ENCODE measurements at regions not wholly inside any gene's neighbourhood (a gene's known extent, or its start where the extent isn't known, plus 50 kb on each side); places are given as distances from the start of the nearest gene placed in this dataset.

- TF ChIP-seq ZBTB37 (CRISPR knock-in tag; IDR thresholded peaks at IDR 0.05): no peak
- TF ChIP-seq U2AF2 (IDR thresholded peaks at IDR 0.05; ENCODE audit: low read depth, low read length): no peak
- TF ChIP-seq MXI1 (IDR thresholded peaks at IDR 0.05; ENCODE audit: borderline replicate concordance, low read depth, low read length): peak; percentile 21; the same call in 1 of the 3 replicates
- no peak for TF ChIP-seq SNAI1 (CRISPR knock-in tag; IDR thresholded peaks at IDR 0.05; ENCODE audit: borderline replicate concordance)
- TF ChIP-seq ZNF646 (CRISPR knock-in tag; IDR thresholded peaks at IDR 0.05): no peak
- peak; percentile 71; the same call in 1 of the 2 replicates for TF ChIP-seq ZNF335 (CRISPR knock-in tag; IDR thresholded peaks at IDR 0.05)
- peak; percentile 99 for TF ChIP-seq FOXK1 (CRISPR knock-in tag; IDR thresholded peaks at IDR 0.05; ENCODE audit: borderline replicate concordance, low read depth)
- TF ChIP-seq CHD2 (IDR thresholded peaks at IDR 0.05; ENCODE audit: low read depth, low read length): no peak
- no peak for TF ChIP-seq MYPOP (CRISPR knock-in tag; IDR thresholded peaks at IDR 0.05)
- no peak for TF ChIP-seq ATAD3A (CRISPR knock-in tag; IDR thresholded peaks at IDR 0.05)
- TF ChIP-seq EHMT2 (IDR thresholded peaks at IDR 0.05; ENCODE audit: borderline replicate concordance, low read depth, low read length): no peak; the same call in 1 of the 2 replicates
- TF ChIP-seq ZNF678 (CRISPR knock-in tag; IDR thresholded peaks at IDR 0.05): no peak
- TF ChIP-seq TIGD3 (CRISPR knock-in tag; IDR thresholded peaks at IDR 0.05; ENCODE audit: borderline replicate concordance): no peak
- TF ChIP-seq GPBP1L1 (CRISPR knock-in tag; IDR thresholded peaks at IDR 0.05): no peak
- no peak for TF ChIP-seq TFDP1 (CRISPR knock-in tag; IDR thresholded peaks at IDR 0.05; ENCODE audit: borderline replicate concordance)
Observed at GRCh38 chr14:22333422-22334274, 255.4 kb downstream of the DAD1 start (continued).

Measured in HepG2 (cell line).